H1 (cell line): ENCODE measurements at regions not wholly inside any gene's neighbourhood (a gene's known extent, or its start where the extent isn't known, plus 50 kb on each side); places are given as distances from the start of the nearest gene placed in this dataset.

Source experiments
- BCL11A ChIP-seq, 2 experiments: IDR thresholded peaks; one replicate each; pipeline ENCODE4 v1.6.1; 2011; ENCODE audit warnings: low read depth in 2 of 2, low read length in 2 of 2, mild to moderate bottlenecking in 2 of 2
- EP300 ChIP-seq, 2 experiments: IDR thresholded peaks; 1 replicate in 1 of 2; 2 replicates in 1 of 2; pipeline ENCODE4 v1.6.1; 2011 to 2012; ENCODE audit warnings: low read depth in 2 of 2, low read length in 2 of 2, mild to moderate bottlenecking in 2 of 2, borderline replicate concordance in 1 of 2, inconsistent platforms in 1 of 2, moderate library complexity in 1 of 2
- POLR2A ChIP-seq, 2 experiments: IDR thresholded peaks; 1 replicate in 1 of 2; 2 replicates in 1 of 2; pipeline ENCODE4 v1.6.1; 2011; ENCODE audit warnings: low read depth in 2 of 2, low read length in 2 of 2, mild to moderate bottlenecking in 2 of 2; ENCODE audit errors: control extremely low read depth in 1 of 2
- POLR2AphosphoS5 ChIP-seq: IDR thresholded peaks from 2 replicates; pipeline ENCODE4 v1.6.1; 2011; ENCODE audit warnings: low read depth, low read length
- TAF1 ChIP-seq: IDR thresholded peaks from 2 replicates; pipeline ENCODE4 v1.6.1; 2011; ENCODE audit warnings: mild to moderate bottlenecking, low read depth, low read length
- TCF12 ChIP-seq: IDR thresholded peaks from 2 replicates; pipeline ENCODE4 v1.6.1; 2011; ENCODE audit warnings: low read depth, mild to moderate bottlenecking, low read length
- TF ChIP-seq, protein P1 (sequence below), 3 experiments: IDR thresholded peaks; 1 replicate in 2 of 3; 2 replicates in 1 of 3; pipeline versions ENCODE4 v1.5.1 to v1.6.1; 2011; ENCODE audit warnings: low read length in 3 of 3, mild to moderate bottlenecking in 3 of 3, inconsistent platforms in 2 of 3, low read depth in 1 of 3, moderate library complexity in 1 of 3; ENCODE audit not compliant: insufficient read depth in 1 of 3; ENCODE audit errors: control extremely low read depth in 1 of 3
- TF ChIP-seq, protein P2 (sequence below): IDR thresholded peaks from 2 replicates; pipeline ENCODE4 v1.6.1; 2012; ENCODE audit warnings: inconsistent platforms
- TF ChIP-seq, protein P3 (sequence below): IDR thresholded peaks from 2 replicates; pipeline ENCODE4 v1.6.1; 2011; ENCODE audit warnings: low read length, improper control_type of control experiment
- TF ChIP-seq, protein P4 (sequence below): IDR thresholded peaks from 2 replicates; pipeline ENCODE4 v1.6.1; 2012; ENCODE audit warnings: inconsistent platforms

DNA sequence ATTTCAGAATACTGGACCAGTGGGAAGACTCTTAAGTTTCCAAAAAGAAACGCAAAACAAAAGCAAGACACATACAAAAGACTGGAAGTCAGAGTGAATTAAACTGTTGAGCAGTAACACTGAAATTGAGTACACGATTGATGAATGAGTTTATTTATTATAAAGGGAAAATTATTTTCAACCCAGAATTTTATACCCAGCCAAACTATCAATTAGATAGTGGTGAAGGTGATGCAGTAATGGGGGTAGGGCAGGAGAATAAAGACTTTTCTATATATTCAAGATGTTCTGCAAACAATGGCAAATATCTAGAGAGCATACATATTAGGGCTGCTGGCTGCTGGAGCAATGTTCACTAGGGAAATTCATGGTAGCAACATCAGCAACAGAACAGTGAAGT is 143.7 kb upstream of the NPVF start:
- TF ChIP-seq, protein P1, sequence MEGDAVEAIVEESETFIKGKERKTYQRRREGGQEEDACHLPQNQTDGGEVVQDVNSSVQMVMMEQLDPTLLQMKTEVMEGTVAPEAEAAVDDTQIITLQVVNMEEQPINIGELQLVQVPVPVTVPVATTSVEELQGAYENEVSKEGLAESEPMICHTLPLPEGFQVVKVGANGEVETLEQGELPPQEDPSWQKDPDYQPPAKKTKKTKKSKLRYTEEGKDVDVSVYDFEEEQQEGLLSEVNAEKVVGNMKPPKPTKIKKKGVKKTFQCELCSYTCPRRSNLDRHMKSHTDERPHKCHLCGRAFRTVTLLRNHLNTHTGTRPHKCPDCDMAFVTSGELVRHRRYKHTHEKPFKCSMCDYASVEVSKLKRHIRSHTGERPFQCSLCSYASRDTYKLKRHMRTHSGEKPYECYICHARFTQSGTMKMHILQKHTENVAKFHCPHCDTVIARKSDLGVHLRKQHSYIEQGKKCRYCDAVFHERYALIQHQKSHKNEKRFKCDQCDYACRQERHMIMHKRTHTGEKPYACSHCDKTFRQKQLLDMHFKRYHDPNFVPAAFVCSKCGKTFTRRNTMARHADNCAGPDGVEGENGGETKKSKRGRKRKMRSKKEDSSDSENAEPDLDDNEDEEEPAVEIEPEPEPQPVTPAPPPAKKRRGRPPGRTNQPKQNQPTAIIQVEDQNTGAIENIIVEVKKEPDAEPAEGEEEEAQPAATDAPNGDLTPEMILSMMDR (IDR thresholded peaks at IDR 0.05; ENCODE audit: control extremely low read depth in 1 of 3, insufficient read depth in 1 of 3, low read depth in 1 of 3, low read length in 3 of 3), result no peak
- no peak for TF ChIP-seq TCF12
- TF ChIP-seq POLR2AphosphoS5, result no peak
- TF ChIP-seq EP300 (IDR thresholded peaks at IDR 0.05; ENCODE audit: borderline replicate concordance in 1 of 2, low read depth in 2 of 2, low read length in 2 of 2), result no peak
- TF ChIP-seq, protein P2, sequence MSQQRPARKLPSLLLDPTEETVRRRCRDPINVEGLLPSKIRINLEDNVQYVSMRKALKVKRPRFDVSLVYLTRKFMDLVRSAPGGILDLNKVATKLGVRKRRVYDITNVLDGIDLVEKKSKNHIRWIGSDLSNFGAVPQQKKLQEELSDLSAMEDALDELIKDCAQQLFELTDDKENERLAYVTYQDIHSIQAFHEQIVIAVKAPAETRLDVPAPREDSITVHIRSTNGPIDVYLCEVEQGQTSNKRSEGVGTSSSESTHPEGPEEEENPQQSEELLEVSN, result no peak
- TF ChIP-seq, protein P3, sequence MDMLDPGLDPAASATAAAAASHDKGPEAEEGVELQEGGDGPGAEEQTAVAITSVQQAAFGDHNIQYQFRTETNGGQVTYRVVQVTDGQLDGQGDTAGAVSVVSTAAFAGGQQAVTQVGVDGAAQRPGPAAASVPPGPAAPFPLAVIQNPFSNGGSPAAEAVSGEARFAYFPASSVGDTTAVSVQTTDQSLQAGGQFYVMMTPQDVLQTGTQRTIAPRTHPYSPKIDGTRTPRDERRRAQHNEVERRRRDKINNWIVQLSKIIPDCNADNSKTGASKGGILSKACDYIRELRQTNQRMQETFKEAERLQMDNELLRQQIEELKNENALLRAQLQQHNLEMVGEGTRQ, result no peak
- no peak for TF ChIP-seq TAF1
- TF ChIP-seq POLR2A (IDR thresholded peaks at IDR 0.05; ENCODE audit: control extremely low read depth in 1 of 2, low read depth in 2 of 2, low read length in 2 of 2), result no peak
- TF ChIP-seq, protein P4, sequence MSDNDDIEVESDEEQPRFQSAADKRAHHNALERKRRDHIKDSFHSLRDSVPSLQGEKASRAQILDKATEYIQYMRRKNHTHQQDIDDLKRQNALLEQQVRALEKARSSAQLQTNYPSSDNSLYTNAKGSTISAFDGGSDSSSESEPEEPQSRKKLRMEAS, result no peak
- TF ChIP-seq BCL11A (IDR thresholded peaks at IDR 0.05; ENCODE audit: low read depth in 2 of 2, low read length in 2 of 2), result no peak
